Left lung (tissue), 4 donors: ENCODE measurements at regions not wholly inside any gene's neighbourhood (a gene's known extent, or its start where the extent isn't known, plus 50 kb on each side); places are given as distances from the start of the nearest gene placed in this dataset.
"Not testable (repeated sequence)": the region's sequence is repeated elsewhere in the genome, so short reads cannot be mapped to it uniquely, and the experiment has no call there.

Experiments
- ATAC-seq: fragments of 200-7000 bp; cut with Tn5 transposase; one replicate; pipeline ENCODE4 v1.9.1; 2020; ENCODE audit warnings: moderate library complexity
- DNase-seq, 4 donors: peaks; one replicate each; pipeline ENCODE4 v3.0.0-alpha.2; 2013 to 2020
- H3K27ac ChIP-seq, 2 donors: fragments of 200-600 bp; sonication (generic) in 1 of 2; one replicate each; pipeline versions ENCODE4 v1.5.0 to v1.8.0; 2020 to 2021
- H3K27me3 ChIP-seq, 2 donors: fragments of 200-600 bp; sonication (generic) in 1 of 2; one replicate each; pipeline versions ENCODE4 v1.5.0 to v1.8.0; 2020 to 2021
- H3K36me3 ChIP-seq, 2 donors: fragments of 200-600 bp; sonication (generic) in 1 of 2; one replicate each; pipeline versions ENCODE4 v1.5.0 to v1.8.0; 2020 to 2021
- H3K4me1 ChIP-seq, 2 donors: fragments of 200-600 bp; one replicate each; pipeline ENCODE4 v1.8.0; 2021
- H3K4me3 ChIP-seq, 2 donors: fragments of 200-600 bp; sonication (generic) in 1 of 2; one replicate each; pipeline versions ENCODE4 v1.5.0 to v1.8.0; 2020 to 2021; ENCODE audit warnings: mild to moderate bottlenecking in 1 of 2
- H3K9me3 ChIP-seq, 2 donors: fragments of 200-600 bp; sonication (generic) in 1 of 2; one replicate each; pipeline versions ENCODE4 v1.5.0 to v1.8.0; 2020 to 2021
- intact Hi-C, 2 donors: fragments of 100-400 bp; cut with DNase I; formaldehyde crosslinking; loops; one replicate each; pipeline versions ENCODE4 v1.11.2 to v1.14.2; 2022
- TF ChIP-seq, protein P1 (sequence below), 2 donors: fragments of 200-600 bp; sonication (generic) in 1 of 2; IDR thresholded peaks; one replicate each; pipeline versions ENCODE4 v1.5.0 to v1.8.0; 2021; ENCODE audit warnings: antibody characterized with exemption in 2 of 2
- donor health status: DM: no; HTN: yes; CAD: no.
- donor health status: DM: no; HTN: no; CAD: no.

DNA sequence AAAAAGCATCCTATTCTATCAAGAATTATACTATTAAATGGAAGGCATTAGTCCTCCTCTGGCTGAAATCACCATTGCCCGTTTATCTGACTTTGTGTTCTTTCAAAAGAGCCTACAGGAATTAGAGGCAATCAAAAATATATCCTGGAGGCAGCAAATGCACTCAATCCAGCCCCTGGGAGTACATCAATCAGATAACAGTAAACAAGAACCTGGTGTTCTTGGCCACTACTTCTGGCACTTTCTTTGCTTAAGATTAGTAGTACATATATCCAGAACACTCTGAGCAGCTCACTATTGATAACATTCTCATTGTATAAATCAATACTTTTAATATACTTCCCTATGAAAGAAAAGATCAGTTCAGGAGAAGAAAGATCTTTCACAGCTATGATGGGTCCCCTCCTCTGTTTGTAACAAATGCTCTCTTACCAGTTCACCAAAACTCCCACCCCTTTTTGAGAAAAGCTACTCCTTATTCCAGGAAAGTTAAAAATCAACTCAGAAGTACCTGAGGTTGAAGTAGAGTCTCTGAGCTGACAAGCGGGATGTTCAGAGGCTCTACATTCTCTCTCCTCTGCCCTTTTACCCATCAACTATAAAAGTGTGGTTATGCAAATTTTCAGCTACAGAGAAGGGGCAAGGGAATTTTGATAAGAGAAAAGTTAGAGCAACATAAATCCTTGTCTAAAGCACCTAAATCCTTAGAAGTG, 176.0 kb downstream of the COX18 start:
- peak; percentile 68 for ATAC-seq

DNA sequence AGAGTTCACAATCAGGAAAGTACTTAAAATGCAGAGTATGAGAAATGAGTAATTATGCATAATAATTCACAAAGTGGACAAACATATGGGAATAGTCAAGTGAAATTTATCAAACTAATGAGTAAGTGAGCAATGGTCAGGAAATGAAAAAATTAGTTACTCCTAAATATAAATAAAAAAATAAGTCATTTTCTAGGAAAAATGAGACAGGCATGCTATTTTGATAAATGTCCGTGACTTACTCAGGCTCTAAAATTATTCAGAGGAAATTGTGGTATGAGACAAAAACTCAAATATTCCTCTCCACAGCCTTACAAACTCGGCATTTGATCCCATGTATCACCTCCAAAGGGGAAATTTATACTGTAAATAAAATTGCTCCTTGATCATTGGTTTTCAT, 181.2 kb downstream of the COX18 start:
- ATAC-seq, result no peak
- no peaks in the 10 kb centered on the region for H3K27me3 ChIP-seq

More for the DNA sequence above, 176.0 kb downstream of the COX18 start:
- peak in 1 of 4 donors; percentile 11 for DNase-seq
- Histone ChIP-seq H3K9me3 (no peaks in the 10 kb centered on the region), H3K4me1 (peaks cover 3 to 8% of the 10 kb centered on the region in 2 donors), H3K36me3 (no peaks in the 10 kb centered on the region), H3K27ac (peak overlapping the region in 1 of 2 donors; percentile 40), H3K4me3 (no peak overlapping the region), H3K27me3 (no peaks in the 10 kb centered on the region)
- TF ChIP-seq, protein P1, sequence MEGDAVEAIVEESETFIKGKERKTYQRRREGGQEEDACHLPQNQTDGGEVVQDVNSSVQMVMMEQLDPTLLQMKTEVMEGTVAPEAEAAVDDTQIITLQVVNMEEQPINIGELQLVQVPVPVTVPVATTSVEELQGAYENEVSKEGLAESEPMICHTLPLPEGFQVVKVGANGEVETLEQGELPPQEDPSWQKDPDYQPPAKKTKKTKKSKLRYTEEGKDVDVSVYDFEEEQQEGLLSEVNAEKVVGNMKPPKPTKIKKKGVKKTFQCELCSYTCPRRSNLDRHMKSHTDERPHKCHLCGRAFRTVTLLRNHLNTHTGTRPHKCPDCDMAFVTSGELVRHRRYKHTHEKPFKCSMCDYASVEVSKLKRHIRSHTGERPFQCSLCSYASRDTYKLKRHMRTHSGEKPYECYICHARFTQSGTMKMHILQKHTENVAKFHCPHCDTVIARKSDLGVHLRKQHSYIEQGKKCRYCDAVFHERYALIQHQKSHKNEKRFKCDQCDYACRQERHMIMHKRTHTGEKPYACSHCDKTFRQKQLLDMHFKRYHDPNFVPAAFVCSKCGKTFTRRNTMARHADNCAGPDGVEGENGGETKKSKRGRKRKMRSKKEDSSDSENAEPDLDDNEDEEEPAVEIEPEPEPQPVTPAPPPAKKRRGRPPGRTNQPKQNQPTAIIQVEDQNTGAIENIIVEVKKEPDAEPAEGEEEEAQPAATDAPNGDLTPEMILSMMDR (IDR thresholded peaks at IDR 0.05), result no peak
- intact Hi-C loops, result loop anchor here in 1 of 2 donors (10.0 kb wide), 1 partner anchor 111 kb away; no protein-coding TSS in a partner anchor

DNA sequence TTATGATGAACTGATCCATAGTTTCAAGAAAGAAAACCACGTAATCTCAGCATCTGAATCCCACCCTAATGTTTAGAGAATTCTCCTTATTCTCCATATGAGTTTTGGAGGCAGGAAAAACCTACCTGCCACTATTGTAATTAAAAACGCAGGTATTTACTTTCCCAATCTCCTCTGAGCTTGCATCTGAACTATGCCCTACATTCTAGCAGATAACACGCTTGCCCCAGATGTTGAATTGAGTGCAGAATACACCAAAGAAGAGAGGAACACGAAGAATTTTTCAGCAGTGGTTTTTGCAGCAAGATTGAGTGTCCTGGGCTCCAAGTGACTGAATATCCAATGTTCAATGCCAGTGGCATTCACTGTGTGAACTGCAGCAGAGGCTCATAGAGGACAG, 182.4 kb downstream of the COX18 start:
- Histone ChIP-seq H3K27me3 (no peaks in the 10 kb centered on the region), H3K9me3 (peaks cover 0 to 7% of the 10 kb centered on the region in 2 donors), H3K36me3 (no peaks in the 10 kb centered on the region), H3K4me1 (no peaks in the 10 kb centered on the region), H3K4me3 (no peak overlapping the region), H3K27ac (no peak overlapping the region)
- intact Hi-C loops, result no loop called here
- DNase-seq, result no peak
- TF ChIP-seq, protein P1 (IDR thresholded peaks at IDR 0.05), result no peak
- ATAC-seq, result no peak

More for the DNA sequence above, 181.2 kb downstream of the COX18 start:
- TF ChIP-seq, protein P1 (IDR thresholded peaks at IDR 0.05), result no peak
- H3K4me1 ChIP-seq, result peaks cover 3% of the 10 kb centered on the region in 2 donors
- H3K36me3 ChIP-seq, result no peaks in the 10 kb centered on the region
- no peak overlapping the region for H3K4me3 ChIP-seq
- no peak overlapping the region for H3K27ac ChIP-seq
- peaks cover 0 to 3% of the 10 kb centered on the region in 2 donors for H3K9me3 ChIP-seq
- no peak for DNase-seq
- intact Hi-C loops, result no loop called here

DNA sequence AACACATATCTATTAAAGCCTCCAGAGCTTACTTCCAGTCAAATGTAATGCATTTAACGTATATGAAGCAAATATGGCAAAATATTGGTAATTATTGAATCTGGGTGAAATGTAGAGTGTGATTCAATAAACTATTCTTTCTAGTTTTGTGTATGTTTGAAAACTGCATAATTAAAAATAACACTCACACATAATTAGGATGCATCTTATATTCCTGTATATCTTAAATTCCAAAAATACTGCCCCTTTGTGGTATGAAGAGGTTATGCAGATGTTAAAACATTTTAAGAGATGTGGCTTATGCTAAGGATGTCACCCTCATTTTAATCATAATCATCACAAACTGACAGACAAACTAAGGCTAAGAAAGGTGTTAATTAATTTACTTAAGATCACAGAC, 182.9 kb downstream of the COX18 start:
- H3K9me3 ChIP-seq, result peaks cover 0 to 7% of the 10 kb centered on the region in 2 donors
- H3K4me3 ChIP-seq, result no peak overlapping the region
- ATAC-seq (peak; percentile 44), DNase-seq (no peak)
- TF ChIP-seq, protein P1 (IDR thresholded peaks at IDR 0.05), result peak in 1 of 2 donors; percentile 19
- intact Hi-C loops, result no loop called here
- no peaks in the 10 kb centered on the region for H3K36me3 ChIP-seq
- no peaks in the 10 kb centered on the region for H3K27me3 ChIP-seq
- no peaks in the 10 kb centered on the region for H3K4me1 ChIP-seq
- H3K27ac ChIP-seq, result no peak overlapping the region

DNA sequence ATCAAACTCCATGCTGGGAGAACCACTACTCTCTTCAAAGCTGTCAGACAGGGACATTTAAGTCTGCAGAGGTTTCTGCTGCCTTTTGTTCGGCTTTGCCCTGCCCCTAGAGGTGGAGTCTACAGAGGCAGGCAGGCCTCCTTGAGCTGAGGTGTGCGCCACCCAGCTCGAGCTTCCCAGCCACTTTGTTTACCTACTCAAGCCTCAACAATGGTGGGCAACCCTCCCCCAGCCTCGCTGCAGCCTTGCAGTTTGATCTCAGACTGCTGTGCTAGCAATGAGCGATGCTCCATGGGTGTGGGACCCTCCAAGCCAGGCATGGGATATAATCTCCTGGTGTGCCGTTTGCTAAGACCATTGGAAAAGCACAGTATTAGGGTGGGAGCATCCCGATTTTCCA, 185.3 kb downstream of the COX18 start:
- H3K4me3 ChIP-seq, H3K36me3 ChIP-seq, intact Hi-C loops, DNase-seq, H3K4me1 ChIP-seq, H3K27ac ChIP-seq, ATAC-seq, H3K27me3 ChIP-seq: not testable (repeated sequence)
- H3K9me3 ChIP-seq, result peaks cover 0 to 12% of the 10 kb centered on the region in 2 donors
